RWPE1 (cell line): ENCODE measurements at regions not wholly inside any gene's neighbourhood (a gene's known extent, or its start where the extent isn't known, plus 50 kb on each side); places are given as distances from the start of the nearest gene placed in this dataset.
A peak's percentile ranks its signal among the peaks of the same experiment; 100 is the strongest.

Source experiments
- CTCF ChIA-PET: fragments of 350-600 bp; sonication (Branson Sonifier 250); formaldehyde crosslinking; extraction: SDS; loops from one replicate; lab custom pipeline; 2021; lab: Yijun Ruan, JAX
- POLR2A ChIA-PET: fragments of 400-600 bp; formaldehyde crosslinking; extraction: SDS; loops from one replicate; lab custom pipeline; 2020; ENCODE audit warnings: antibody characterized with exemption; ENCODE audit not compliant: low non-redundant PET; lab: Yijun Ruan, JAX
- DNase-seq: peaks from one replicate; pipeline ENCODE4 v3.0.0; 2012; ENCODE audit warnings: low spot score
- H3K27ac ChIP-seq: fragments of 450-650 bp; 2 replicates; pipeline ENCODE4 v1.5.1; 2017
- TF ChIP-seq, protein P1 (sequence below): fragments of 450-650 bp; conservative IDR thresholded peaks from 2 replicates; pipeline ENCODE4 v1.5.1; 2017; ENCODE audit warnings: low read depth, mild to moderate bottlenecking

DNA sequence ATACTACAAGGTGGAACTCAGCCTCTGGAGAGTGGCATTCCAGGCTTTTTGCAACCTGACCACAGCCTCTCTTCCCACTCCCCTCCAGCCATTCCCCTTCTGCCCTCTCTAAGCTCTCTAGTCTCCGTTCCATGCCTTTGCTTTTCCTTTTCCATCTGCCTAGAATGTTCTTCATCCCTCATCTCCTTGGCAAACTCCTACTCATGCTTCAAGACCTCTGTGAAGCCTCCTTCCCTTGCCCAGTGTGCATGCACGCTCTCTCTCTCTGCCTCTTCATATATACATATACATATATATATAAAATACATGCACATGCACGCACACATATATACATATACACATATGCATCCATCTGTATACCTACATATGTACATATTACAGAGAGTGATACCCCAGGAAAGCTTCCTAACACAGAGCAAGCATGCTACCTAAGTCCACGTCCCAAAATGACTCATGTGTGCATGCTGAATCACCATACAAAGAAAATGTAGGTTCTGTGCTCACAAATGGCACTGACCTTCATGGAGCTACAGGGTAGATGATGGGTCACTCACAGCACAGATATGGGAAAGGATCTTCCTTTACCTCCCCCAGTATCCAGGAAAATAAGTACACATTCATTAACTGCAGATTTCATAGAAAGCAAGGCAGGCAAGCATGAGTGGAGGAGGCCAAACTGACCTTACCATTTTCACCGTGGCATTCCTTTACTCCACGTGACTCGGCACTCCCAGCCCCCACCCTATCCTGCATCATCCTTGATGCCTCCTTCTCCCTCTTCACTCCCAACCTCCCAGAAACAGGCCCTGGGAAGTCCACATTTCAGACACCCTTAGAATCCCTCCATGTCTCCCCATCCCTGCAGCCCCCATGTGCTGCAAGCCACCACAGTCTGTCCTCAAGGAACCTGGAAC lies 238.4 kb upstream of the ZMIZ1 start:
- ChIA-PET CTCF (interaction anchor here (0.7 kb wide), 1 partner anchor 180 kb away, joined by 3 read pairs; no protein-coding TSS in a partner anchor), POLR2A (no interaction called here)
- peak; percentile 23 for DNase-seq
- TF ChIP-seq, protein P1, sequence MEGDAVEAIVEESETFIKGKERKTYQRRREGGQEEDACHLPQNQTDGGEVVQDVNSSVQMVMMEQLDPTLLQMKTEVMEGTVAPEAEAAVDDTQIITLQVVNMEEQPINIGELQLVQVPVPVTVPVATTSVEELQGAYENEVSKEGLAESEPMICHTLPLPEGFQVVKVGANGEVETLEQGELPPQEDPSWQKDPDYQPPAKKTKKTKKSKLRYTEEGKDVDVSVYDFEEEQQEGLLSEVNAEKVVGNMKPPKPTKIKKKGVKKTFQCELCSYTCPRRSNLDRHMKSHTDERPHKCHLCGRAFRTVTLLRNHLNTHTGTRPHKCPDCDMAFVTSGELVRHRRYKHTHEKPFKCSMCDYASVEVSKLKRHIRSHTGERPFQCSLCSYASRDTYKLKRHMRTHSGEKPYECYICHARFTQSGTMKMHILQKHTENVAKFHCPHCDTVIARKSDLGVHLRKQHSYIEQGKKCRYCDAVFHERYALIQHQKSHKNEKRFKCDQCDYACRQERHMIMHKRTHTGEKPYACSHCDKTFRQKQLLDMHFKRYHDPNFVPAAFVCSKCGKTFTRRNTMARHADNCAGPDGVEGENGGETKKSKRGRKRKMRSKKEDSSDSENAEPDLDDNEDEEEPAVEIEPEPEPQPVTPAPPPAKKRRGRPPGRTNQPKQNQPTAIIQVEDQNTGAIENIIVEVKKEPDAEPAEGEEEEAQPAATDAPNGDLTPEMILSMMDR: no peak
- H3K27ac ChIP-seq: no peak overlapping the region

DNA sequence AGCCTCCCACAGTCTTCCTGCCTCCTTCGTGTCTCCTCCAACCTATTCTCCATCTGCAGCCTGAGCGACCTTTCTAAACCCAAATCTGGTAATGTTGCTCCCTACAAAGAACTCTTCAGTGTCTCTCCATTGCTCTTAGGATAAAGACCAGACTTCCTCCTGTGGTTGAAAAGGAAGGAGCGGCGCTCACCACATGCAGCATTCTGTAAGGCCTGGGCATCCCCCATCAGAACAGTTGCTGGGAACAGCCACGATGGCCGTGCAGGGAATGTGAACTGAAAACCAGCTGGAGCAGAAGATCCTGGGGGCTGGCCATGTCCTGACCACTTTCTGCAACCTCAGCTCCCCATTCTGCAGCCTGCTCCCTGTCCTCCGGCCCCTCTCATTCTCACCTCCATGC lies 237.8 kb upstream of the ZMIZ1 start:
- ChIA-PET CTCF (no interaction called here), POLR2A (no interaction called here)
- TF ChIP-seq, protein P1: no peak
- DNase-seq: no peak
- H3K27ac ChIP-seq: no peak overlapping the region

DNA sequence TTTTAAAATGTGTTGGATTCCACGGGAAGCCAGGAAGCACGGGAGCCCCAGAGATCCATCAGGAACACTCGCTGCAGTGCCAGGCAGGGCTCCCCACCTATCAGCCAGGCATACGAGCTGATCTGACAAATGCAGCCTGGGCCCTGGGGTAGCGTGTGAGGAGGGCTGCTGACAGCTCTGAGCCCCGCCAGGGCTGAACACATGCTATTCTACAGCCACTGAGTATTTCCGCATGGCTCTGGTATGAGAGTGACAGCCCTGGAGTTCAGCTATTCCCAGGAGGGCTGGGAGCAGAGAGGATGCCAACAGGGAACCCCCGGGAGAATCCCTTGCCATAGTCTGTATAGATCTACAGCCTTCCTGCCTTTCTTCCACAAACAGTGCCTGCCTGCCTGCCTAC lies 237.3 kb upstream of the ZMIZ1 start:
- DNase-seq: no peak
- ChIA-PET CTCF (no interaction called here), POLR2A (no interaction called here)
- TF ChIP-seq, protein P1: no peak
- H3K27ac ChIP-seq: no peak overlapping the region

DNA sequence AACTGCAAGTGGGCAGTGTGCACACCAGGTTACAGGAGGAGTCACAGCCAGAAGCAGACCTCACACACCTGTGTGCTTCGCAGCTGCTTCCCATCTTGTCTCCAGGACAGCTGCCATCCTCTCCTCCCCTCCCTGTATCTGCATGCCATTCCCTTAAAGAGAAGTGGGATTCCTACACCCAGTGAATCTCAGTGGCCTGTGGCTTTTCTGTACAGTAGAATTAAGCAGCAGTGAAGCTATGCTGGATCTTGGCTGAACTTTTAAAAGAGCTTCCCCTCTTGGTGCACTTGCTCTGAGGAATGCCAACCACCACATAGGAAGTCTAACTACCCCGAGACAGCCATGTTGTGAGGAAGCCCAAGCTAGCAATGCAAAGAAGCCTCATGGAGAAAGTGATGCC lies 236.5 kb upstream of the ZMIZ1 start:
- no peak for DNase-seq
- no peak overlapping the region for H3K27ac ChIP-seq
- ChIA-PET CTCF (no interaction called here), POLR2A (no interaction called here)
- TF ChIP-seq, protein P1: no peak

DNA sequence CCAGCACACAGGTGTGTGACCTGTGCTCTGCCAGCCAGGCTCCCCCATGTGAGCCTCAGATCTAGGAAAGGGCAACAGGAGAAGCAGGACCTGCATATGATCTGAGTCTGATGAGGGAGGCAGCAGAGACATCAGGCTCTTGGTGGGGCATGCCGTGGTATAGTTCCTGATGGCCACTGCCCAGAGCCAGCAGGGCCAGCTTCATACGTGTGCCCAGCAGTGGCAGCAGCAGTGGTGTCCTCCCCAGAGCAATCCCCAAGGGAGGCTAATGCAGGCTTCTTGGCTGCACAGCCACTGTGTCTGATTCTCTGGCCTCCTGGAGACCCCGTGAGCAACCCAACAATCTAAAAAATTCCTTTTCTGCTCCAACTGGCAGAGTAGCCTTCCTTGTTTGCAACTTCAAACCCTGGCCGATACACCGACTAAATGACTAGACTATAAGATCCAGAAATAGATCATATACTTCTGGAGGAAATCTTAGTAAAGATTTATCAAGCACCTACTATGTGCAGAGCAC lies 230.6 kb upstream of the ZMIZ1 start:
- TF ChIP-seq, protein P1: no peak
- DNase-seq: no peak
- POLR2A ChIA-PET: no interaction called here
- CTCF ChIA-PET: no interaction called here
- H3K27ac ChIP-seq: no peak overlapping the region

DNA sequence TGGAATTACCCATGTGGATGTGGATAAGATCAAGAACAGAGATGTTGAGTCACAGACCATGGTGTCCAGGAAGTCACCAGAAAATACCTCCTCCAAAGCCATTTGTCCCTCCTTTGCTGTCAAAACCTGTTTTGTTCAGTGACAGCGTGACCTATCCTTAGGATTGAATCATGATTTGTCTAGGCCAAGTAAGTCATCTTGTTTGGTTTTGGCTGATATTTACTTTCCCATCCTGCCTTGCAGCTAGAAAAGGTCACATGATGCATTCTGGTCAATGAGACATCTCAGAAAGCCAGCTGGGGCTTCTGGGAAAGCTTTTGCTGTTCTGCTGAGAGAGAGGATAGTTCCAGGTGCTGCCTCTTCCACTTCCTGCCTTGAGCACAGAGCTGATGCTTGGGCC lies 225.3 kb upstream of the ZMIZ1 start:
- POLR2A ChIA-PET: no interaction called here
- DNase-seq: no peak
- CTCF ChIA-PET: no interaction called here

More for the DNA sequence above, 225.3 kb upstream of the ZMIZ1 start:
- H3K27ac ChIP-seq: no peak overlapping the region
- TF ChIP-seq, protein P1: no peak
